ENCODE measurements at regions not wholly inside any gene's neighbourhood (a gene's known extent, or its start where the extent isn't known, plus 50 kb on each side); places are given as distances from the start of the nearest gene placed in this dataset.

- H3K4me3 ChIP-seq = no peak overlapping the region
- H3K27ac ChIP-seq = no peak overlapping the region
- intact Hi-C loops (cut with DNase I) = no loop called here
- WGBS, 2 donors = 92 to 94% methylated on average over 4 of the region's 4 CpGs
- H3K36me3 ChIP-seq = no peaks in the 10 kb centered on the region
- peaks cover 0 to 15% (median 7%) of the 10 kb centered on the region in 4 donors for H3K4me1 ChIP-seq
- no peaks in the 10 kb centered on the region for H3K9me3 ChIP-seq
- no peak for DNase-seq
- TF ChIP-seq POLR2AphosphoS5 (IDR thresholded peaks at IDR 0.05) (no peak), POLR2A (IDR thresholded peaks at IDR 0.05) (no peak), EP300 (IDR thresholded peaks at IDR 0.05) (no peak), CTCF (IDR thresholded peaks at IDR 0.05) (no peak)
- H3K27me3 ChIP-seq = no peaks in the 10 kb centered on the region
Measured at GRCh38 chr4:155481150-155481549, 104.4 kb upstream of the MAP9 start.

- H3K4me3 ChIP-seq = no peak overlapping the region
- WGBS, 2 donors = 93 to 97% methylated on average over 1 of the region's 1 CpG
- peak overlapping the region in 1 of 4 donors; percentile 18 for H3K27ac ChIP-seq
- TF ChIP-seq CTCF (IDR thresholded peaks at IDR 0.05) = no peak
- TF ChIP-seq POLR2AphosphoS5 (IDR thresholded peaks at IDR 0.05) = no peak
- TF ChIP-seq POLR2A (IDR thresholded peaks at IDR 0.05) = no peak
- TF ChIP-seq EP300 (IDR thresholded peaks at IDR 0.05) = no peak
- no peaks in the 10 kb centered on the region for H3K27me3 ChIP-seq
- H3K9me3 ChIP-seq = no peaks in the 10 kb centered on the region
- intact Hi-C loops (cut with DNase I) = no loop called here
- peaks cover 0 to 15% (median 9%) of the 10 kb centered on the region in 4 donors for H3K4me1 ChIP-seq
- H3K36me3 ChIP-seq = no peaks in the 10 kb centered on the region
- no peak for DNase-seq
Measured at GRCh38 chr4:155479835-155480234, 103.1 kb upstream of the MAP9 start.

GRCh38 chr4:155478336-155478835, 101.6 kb upstream of the MAP9 start:
- no peaks in the 10 kb centered on the region for H3K27me3 ChIP-seq
- TF ChIP-seq EP300 (IDR thresholded peaks at IDR 0.05) = no peak
- TF ChIP-seq POLR2AphosphoS5 (IDR thresholded peaks at IDR 0.05) = no peak
- TF ChIP-seq CTCF (IDR thresholded peaks at IDR 0.05) = no peak
- no peak for TF ChIP-seq POLR2A (IDR thresholded peaks at IDR 0.05)
- no peak overlapping the region for H3K4me3 ChIP-seq
- no peak overlapping the region for H3K27ac ChIP-seq
- intact Hi-C loops (cut with DNase I) = no loop called here
- DNase-seq = no peak
- peaks cover 0 to 25% (median 19%) of the 10 kb centered on the region in 4 donors for H3K4me1 ChIP-seq
- no peaks in the 10 kb centered on the region for H3K36me3 ChIP-seq
- 59 to 84% methylated on average over 3 of the region's 3 CpGs for WGBS, 2 donors
- H3K9me3 ChIP-seq = no peaks in the 10 kb centered on the region

- H3K9me3 ChIP-seq = no peaks in the 10 kb centered on the region
- TF ChIP-seq POLR2AphosphoS5 (IDR thresholded peaks at IDR 0.05) (peak in 2 of 4 donors; percentile 59 to 70), CTCF (IDR thresholded peaks at IDR 0.05) (no peak), EP300 (IDR thresholded peaks at IDR 0.05) (peak in 2 of 4 donors; percentile 15)
- no peaks in the 10 kb centered on the region for H3K36me3 ChIP-seq
- H3K4me1 ChIP-seq = peaks cover 0 to 29% (median 22%) of the 10 kb centered on the region in 4 donors
- no peak overlapping the region for H3K4me3 ChIP-seq
- H3K27ac ChIP-seq = peak overlapping the region in 1 of 4 donors; percentile 33
- H3K27me3 ChIP-seq = no peaks in the 10 kb centered on the region
- DNase-seq = no peak
- intact Hi-C loops (cut with DNase I) = no loop called here
- 24 to 70% methylated on average over 5 of the region's 5 CpGs for WGBS, 2 donors
Measured at GRCh38 chr4:155474758-155475157, 98.0 kb upstream of the MAP9 start.

Measured in sigmoid colon (tissue), 6 donors.